Testis (tissue), 2 donors: ENCODE measurements at regions not wholly inside any gene's neighbourhood (a gene's known extent, or its start where the extent isn't known, plus 50 kb on each side); places are given as distances from the start of the nearest gene placed in this dataset.

ENCODE experiments used
- POLR2A ChIP-seq: fragments of 450-650 bp; IDR thresholded peaks from one replicate; pipeline ENCODE4 v1.6.1; 2017; ENCODE audit warnings: antibody characterized with exemption, mild to moderate bottlenecking, moderate library complexity
- TF ChIP-seq, protein P1 (sequence below), 3 experiments: fragments of 450-650 bp in 2 of 3; fragments of 200-600 bp in 1 of 3; sonication (generic) in 1 of 3; IDR thresholded peaks; one replicate each; pipeline ENCODE4 v1.5.1; 2016 to 2019; ENCODE audit warnings: antibody characterized with exemption in 3 of 3, mild to moderate bottlenecking in 2 of 3, moderate library complexity in 1 of 3

- TF ChIP-seq, protein P1, sequence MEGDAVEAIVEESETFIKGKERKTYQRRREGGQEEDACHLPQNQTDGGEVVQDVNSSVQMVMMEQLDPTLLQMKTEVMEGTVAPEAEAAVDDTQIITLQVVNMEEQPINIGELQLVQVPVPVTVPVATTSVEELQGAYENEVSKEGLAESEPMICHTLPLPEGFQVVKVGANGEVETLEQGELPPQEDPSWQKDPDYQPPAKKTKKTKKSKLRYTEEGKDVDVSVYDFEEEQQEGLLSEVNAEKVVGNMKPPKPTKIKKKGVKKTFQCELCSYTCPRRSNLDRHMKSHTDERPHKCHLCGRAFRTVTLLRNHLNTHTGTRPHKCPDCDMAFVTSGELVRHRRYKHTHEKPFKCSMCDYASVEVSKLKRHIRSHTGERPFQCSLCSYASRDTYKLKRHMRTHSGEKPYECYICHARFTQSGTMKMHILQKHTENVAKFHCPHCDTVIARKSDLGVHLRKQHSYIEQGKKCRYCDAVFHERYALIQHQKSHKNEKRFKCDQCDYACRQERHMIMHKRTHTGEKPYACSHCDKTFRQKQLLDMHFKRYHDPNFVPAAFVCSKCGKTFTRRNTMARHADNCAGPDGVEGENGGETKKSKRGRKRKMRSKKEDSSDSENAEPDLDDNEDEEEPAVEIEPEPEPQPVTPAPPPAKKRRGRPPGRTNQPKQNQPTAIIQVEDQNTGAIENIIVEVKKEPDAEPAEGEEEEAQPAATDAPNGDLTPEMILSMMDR (IDR thresholded peaks at IDR 0.05) = no peak
- no peak for TF ChIP-seq POLR2A
Measured at GRCh38 chr7:33700001-33700899, 205.1 kb upstream of the BMPER start.
